Mesenchymal stem cell (in vitro differentiated cells and primary cell): ENCODE measurements at regions not wholly inside any gene's neighbourhood (a gene's known extent, or its start where the extent isn't known, plus 50 kb on each side); places are given as distances from the start of the nearest gene placed in this dataset.

ENCODE experiments used
- DNase-seq: peaks from one replicate; pipeline ENCODE4 v3.0.0-alpha.2; 2013
- H2AFZ ChIP-seq: one replicate; pipeline ENCODE4 v1.6.1; 2013; ENCODE audit warnings: low read depth, mild to moderate bottlenecking, control low read depth, inconsistent platforms, low read length, moderate library complexity
- H2AK5ac ChIP-seq: 2 replicates; pipeline ENCODE4 v1.6.1; 2013; ENCODE audit warnings: low read length, moderate library complexity, mild to moderate bottlenecking, inconsistent platforms; ENCODE audit not compliant: severe bottlenecking
- H2BK120ac ChIP-seq: one replicate; pipeline ENCODE4 v1.6.1; 2013; ENCODE audit warnings: low read depth, mild to moderate bottlenecking, inconsistent platforms, low read length, moderate library complexity
- H2BK12ac ChIP-seq, 2 experiments: one replicate each; pipeline ENCODE4 v1.6.1; 2013; ENCODE audit warnings: inconsistent platforms in 2 of 2, low read length in 2 of 2, mild to moderate bottlenecking in 2 of 2, moderate library complexity in 2 of 2, control low read depth in 1 of 2
- H2BK15ac ChIP-seq: one replicate; pipeline ENCODE4 v1.6.1; 2013; ENCODE audit warnings: mild to moderate bottlenecking, low read depth, inconsistent platforms; ENCODE audit not compliant: poor library complexity, severe bottlenecking
- H2BK5ac ChIP-seq: 2 replicates; pipeline ENCODE4 v1.6.1; 2013; ENCODE audit warnings: low read depth, mild to moderate bottlenecking, low read length, control low read depth, inconsistent platforms; ENCODE audit not compliant: poor library complexity, severe bottlenecking
- H3K14ac ChIP-seq, 2 experiments: one replicate each; pipeline ENCODE4 v1.6.1; 2013; ENCODE audit warnings: inconsistent platforms in 2 of 2, low read length in 2 of 2, control low read depth in 1 of 2, mild to moderate bottlenecking in 1 of 2, moderate library complexity in 1 of 2
- H3K18ac ChIP-seq, 2 experiments: one replicate each; pipeline ENCODE4 v1.6.1; 2013; ENCODE audit warnings: inconsistent platforms in 2 of 2, low read length in 2 of 2, control low read depth in 1 of 2, low read depth in 1 of 2, mild to moderate bottlenecking in 1 of 2
- H3K23ac ChIP-seq, 2 experiments: one replicate each; pipeline ENCODE4 v1.6.1; 2013; ENCODE audit warnings: inconsistent platforms in 2 of 2, low read length in 2 of 2, mild to moderate bottlenecking in 2 of 2, moderate library complexity in 2 of 2, control low read depth in 1 of 2
- H3K27ac ChIP-seq: 2 replicates; pipeline ENCODE4 v1.5.1; 2013; ENCODE audit warnings: mild to moderate bottlenecking, moderate library complexity, low read length, control low read depth, inconsistent platforms; ENCODE audit not compliant: poor library complexity, severe bottlenecking
- H3K27me3 ChIP-seq, 2 experiments: 2 replicates each; pipeline versions ENCODE4 v1.6.1 to v1.7.0; 2013; ENCODE audit warnings: low read length in 2 of 2, mild to moderate bottlenecking in 2 of 2, moderate library complexity in 2 of 2, control low read depth in 1 of 2, inconsistent platforms in 1 of 2; ENCODE audit not compliant: control insufficient read depth in 1 of 2, insufficient read depth in 1 of 2
- H3K36me3 ChIP-seq, 2 experiments: 2 replicates each; pipeline versions ENCODE4 v1.6.1 to v1.7.0; 2013; ENCODE audit warnings: low read length in 2 of 2, control low read depth in 1 of 2, inconsistent platforms in 1 of 2, low read depth in 1 of 2, mild to moderate bottlenecking in 1 of 2; ENCODE audit not compliant: insufficient read depth in 2 of 2, control insufficient read depth in 1 of 2
- H3K4ac ChIP-seq, 2 experiments: one replicate each; pipeline ENCODE4 v1.6.1; 2013; ENCODE audit warnings: inconsistent platforms in 2 of 2, low read length in 2 of 2, mild to moderate bottlenecking in 2 of 2, moderate library complexity in 2 of 2, control low read depth in 1 of 2, low read depth in 1 of 2
- H3K4me1 ChIP-seq: 2 replicates; pipeline ENCODE4 v1.6.1; 2013; ENCODE audit warnings: low read depth, low read length, control low read depth; ENCODE audit not compliant: control insufficient read depth, insufficient read depth
- H3K4me2 ChIP-seq: 2 replicates; pipeline ENCODE4 v1.6.1; 2013; ENCODE audit warnings: low read length, mild to moderate bottlenecking, inconsistent platforms; ENCODE audit not compliant: poor library complexity, severe bottlenecking
- H3K4me3 ChIP-seq, 2 experiments: 2 replicates each; pipeline versions ENCODE4 v1.5.1 to v1.7.0; 2013; ENCODE audit warnings: low read length in 2 of 2, mild to moderate bottlenecking in 2 of 2, control low read depth in 1 of 2, low read depth in 1 of 2; ENCODE audit not compliant: insufficient read depth in 1 of 2
- H3K79me1 ChIP-seq: replicated peaks from 2 replicates; pipeline ENCODE4 v1.6.1; 2013; ENCODE audit warnings: mild to moderate bottlenecking, control low read depth, low read length, inconsistent platforms; ENCODE audit not compliant: poor library complexity, severe bottlenecking
- H3K9ac ChIP-seq: 2 replicates; pipeline ENCODE4 v1.7.0; 2013; ENCODE audit warnings: mild to moderate bottlenecking, low read length, moderate library complexity
- H3K9me3 ChIP-seq: 2 replicates; pipeline ENCODE4 v1.7.0; 2013; ENCODE audit warnings: mild to moderate bottlenecking, low read length; ENCODE audit not compliant: control insufficient read depth
- H4K8ac ChIP-seq: one replicate; pipeline ENCODE4 v1.6.1; 2013; ENCODE audit warnings: inconsistent platforms, mild to moderate bottlenecking, low read length, moderate library complexity
- H4K91ac ChIP-seq: one replicate; pipeline ENCODE4 v1.6.1; 2013; ENCODE audit warnings: mild to moderate bottlenecking, low read length, inconsistent platforms
- WGBS: methylation state at CpG from one replicate; pipeline ENCODE4 v1.1.7; 2013; ENCODE audit warnings: mixed read lengths; 5-methylcytosine and 5-hydroxymethylcytosine counted together

DNA sequence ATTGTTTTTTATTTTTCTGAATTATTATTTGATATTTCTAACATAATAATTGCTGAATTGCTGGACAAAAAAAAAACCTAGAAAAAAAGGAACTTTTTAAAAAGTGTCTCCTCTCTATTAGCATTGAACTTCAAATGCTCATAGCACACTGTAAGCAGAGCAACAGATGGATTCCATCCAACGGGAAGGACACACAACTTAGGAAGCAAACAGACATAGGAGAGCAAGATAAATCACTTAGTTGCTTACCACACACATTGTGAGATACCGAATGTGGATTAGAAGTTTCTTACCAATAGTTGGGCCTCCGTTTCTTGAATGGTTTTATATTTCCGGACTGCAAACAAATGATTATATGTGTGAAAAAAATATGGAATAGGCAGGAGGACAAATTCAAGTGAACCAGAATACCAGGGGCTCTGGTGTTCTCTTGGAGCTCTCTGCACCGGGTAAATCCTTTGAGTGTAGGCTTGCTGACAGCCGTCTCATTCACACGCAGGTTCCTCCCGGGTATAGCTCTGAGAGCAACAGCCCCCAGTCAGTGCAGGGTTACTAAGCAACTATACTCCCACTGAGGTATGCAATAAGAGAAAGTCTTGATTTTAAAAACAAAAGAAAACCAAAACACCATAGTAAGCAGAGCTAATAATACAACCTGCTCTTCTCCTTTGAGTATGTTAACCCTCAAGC, 217.6 kb downstream of the TMEM167A start:
- Histone ChIP-seq H3K18ac (no peak overlapping the region), H2BK15ac (no peak overlapping the region), H2BK5ac (no peak overlapping the region), H3K27me3 (peaks cover 0 to 5% of the 10 kb centered on the region in 2 experiments), H4K91ac (no peak overlapping the region), H4K8ac (no peak overlapping the region), H3K23ac (no peak overlapping the region), H3K14ac (no peak overlapping the region), H3K79me1 (no peaks in the 10 kb centered on the region), H3K4me3 (no peak overlapping the region), H2BK120ac (no peak overlapping the region), H2BK12ac (no peak overlapping the region), H3K27ac (no peak overlapping the region), H2AK5ac (no peak overlapping the region), H2AFZ (no peak overlapping the region), H3K36me3 (no peaks in the 10 kb centered on the region), H3K9ac (no peak overlapping the region), H3K4ac (no peak overlapping the region), H3K4me2 (no peak overlapping the region), H3K4me1 (no peaks in the 10 kb centered on the region), H3K9me3 (no peaks in the 10 kb centered on the region)
- peak; percentile 28 for DNase-seq
- 64% methylated on average over 8 of the region's 8 CpGs for WGBS

DNA sequence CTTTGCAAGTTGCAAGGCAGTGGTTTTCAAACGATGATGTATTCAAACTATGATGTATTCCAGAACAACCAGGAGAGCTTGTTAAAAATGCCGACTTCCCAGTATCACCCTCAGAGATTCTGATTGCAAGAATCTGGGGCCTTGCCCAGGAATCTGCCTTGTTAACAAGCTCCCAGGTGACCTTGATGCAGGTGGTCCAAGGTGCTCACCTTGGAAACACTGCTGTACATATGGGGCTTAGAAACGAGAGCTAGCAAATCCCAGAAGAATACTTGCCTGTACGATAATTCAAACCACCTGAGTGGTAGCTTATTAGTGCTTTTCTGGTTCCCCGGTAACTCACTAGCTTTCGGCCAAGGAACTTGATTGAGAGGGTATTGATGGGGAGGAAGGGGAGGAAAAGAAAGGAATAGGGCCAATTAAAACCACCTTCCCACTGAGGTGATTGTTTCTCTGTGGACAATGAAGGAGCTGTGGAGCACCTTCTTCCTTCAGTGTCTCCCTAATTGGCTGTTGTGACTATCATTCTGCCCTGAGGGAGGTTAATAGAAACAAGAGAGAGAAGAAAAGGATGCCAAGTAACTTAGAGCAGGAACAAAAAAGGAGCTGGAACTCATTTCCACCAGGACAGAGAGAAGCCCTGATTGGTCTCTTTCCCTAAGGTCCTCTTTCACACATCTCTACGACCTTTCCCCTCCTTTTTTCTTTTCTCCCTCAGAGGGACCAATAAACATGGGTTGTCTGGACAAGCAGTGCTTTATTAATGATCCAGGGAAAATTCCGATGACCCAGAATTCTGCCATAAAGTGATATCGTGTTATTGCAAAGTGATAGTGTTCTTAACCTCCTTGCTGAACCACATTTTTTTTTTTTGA, 218.8 kb downstream of the TMEM167A start:
- H2BK120ac ChIP-seq: no peak overlapping the region
- H3K4me3 ChIP-seq: peak overlapping the region in 1 of 2 experiments; percentile 8
- H2BK15ac ChIP-seq: no peak overlapping the region
- H4K91ac ChIP-seq: no peak overlapping the region
- no peak overlapping the region for H3K23ac ChIP-seq
- no peak overlapping the region for H3K18ac ChIP-seq
- no peaks in the 10 kb centered on the region for H3K9me3 ChIP-seq
- DNase-seq: no peak
- no peak overlapping the region for H3K27ac ChIP-seq
- peaks cover 0 to 12% of the 10 kb centered on the region in 2 experiments for H3K27me3 ChIP-seq
- H3K9ac ChIP-seq: peak overlapping the region; percentile 15
- no peak overlapping the region for H3K4ac ChIP-seq
- H2BK5ac ChIP-seq: no peak overlapping the region
- H3K4me2 ChIP-seq: no peak overlapping the region
- H2AK5ac ChIP-seq: no peak overlapping the region
- H4K8ac ChIP-seq: no peak overlapping the region
- H3K36me3 ChIP-seq: no peaks in the 10 kb centered on the region
- no peak overlapping the region for H2BK12ac ChIP-seq
- H3K79me1 ChIP-seq: no peaks in the 10 kb centered on the region
- WGBS: 96% methylated on average over 8 of the region's 9 CpGs
- no peak overlapping the region for H2AFZ ChIP-seq
- H3K14ac ChIP-seq: no peak overlapping the region
- H3K4me1 ChIP-seq: no peaks in the 10 kb centered on the region

DNA sequence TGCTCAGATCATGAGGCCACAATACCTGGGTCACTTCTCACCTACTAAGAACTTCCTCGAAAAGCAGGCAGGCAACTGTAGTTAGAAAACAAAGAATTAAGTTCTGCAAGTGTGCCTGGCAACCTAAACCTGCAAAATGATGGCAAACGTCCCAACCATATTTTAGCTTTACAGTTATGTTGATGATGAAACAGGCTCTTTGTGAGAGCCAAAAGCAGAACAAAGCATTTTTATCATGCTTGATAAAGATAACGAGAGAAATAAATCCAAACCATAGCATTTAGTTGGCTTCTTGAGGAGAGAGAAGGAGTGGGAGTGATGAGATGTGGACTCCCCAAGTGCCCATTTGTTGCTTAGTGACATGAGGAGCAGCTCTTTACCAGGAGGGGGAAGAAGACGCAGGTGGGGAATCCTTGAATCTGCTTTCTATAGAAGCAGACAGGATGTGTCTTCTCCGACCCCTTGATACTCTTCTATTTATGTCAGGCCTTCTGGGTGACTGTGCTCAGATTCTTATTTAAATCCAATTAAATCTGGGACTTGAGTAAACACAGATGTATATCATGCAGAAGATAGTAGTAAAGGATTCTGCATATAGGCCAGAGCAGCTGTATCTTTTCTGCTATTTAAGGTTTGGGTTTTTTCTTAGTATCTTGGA, 221.2 kb downstream of the TMEM167A start:
- H3K9me3 ChIP-seq: no peaks in the 10 kb centered on the region

DNA sequence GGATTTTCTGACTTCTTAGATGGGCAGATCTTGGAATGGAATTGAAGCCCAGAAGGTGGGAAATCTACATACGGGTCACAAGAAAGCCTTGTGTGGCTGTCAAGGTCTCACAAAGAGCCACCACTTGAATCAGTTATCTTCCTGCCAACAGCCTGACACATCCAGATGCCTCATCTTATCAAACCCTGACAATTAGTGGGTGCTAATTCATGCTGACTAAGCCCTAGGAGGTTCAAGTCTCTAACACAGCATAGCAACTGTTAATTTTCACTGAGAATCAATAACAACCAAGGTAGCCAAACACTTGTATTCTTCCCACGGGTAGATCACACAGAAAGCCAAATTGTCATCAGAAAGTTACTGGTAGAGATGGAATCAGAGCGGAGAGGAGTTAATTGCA, 222.2 kb downstream of the TMEM167A start:
- Histone ChIP-seq H3K14ac (no peak overlapping the region), H4K91ac (no peak overlapping the region), H3K9ac (no peak overlapping the region), H3K23ac (no peak overlapping the region), H3K36me3 (no peaks in the 10 kb centered on the region), H2AK5ac (no peak overlapping the region), H3K4me1 (no peaks in the 10 kb centered on the region), H2AFZ (no peak overlapping the region), H3K27me3 (peaks cover 0 to 15% of the 10 kb centered on the region in 2 experiments), H3K4me3 (no peak overlapping the region), H3K4ac (no peak overlapping the region), H2BK120ac (no peak overlapping the region), H2BK15ac (no peak overlapping the region), H4K8ac (no peak overlapping the region), H2BK12ac (no peak overlapping the region), H3K18ac (no peak overlapping the region), H3K4me2 (no peak overlapping the region), H2BK5ac (no peak overlapping the region), H3K79me1 (no peaks in the 10 kb centered on the region), H3K27ac (no peak overlapping the region), H3K9me3 (no peaks in the 10 kb centered on the region)
- WGBS: 57% methylated on average over 3 of the region's 3 CpGs
- DNase-seq: no peak

More for the DNA sequence above, 221.2 kb downstream of the TMEM167A start:
- Histone ChIP-seq H2AFZ (no peak overlapping the region), H2BK120ac (no peak overlapping the region), H3K4ac (no peak overlapping the region), H3K9ac (no peak overlapping the region), H2BK12ac (no peak overlapping the region), H3K18ac (no peak overlapping the region), H3K4me3 (no peak overlapping the region), H3K79me1 (no peaks in the 10 kb centered on the region), H3K27ac (no peak overlapping the region), H3K14ac (no peak overlapping the region), H3K27me3 (peaks cover 0 to 15% of the 10 kb centered on the region in 2 experiments), H3K4me2 (no peak overlapping the region), H4K91ac (no peak overlapping the region), H2AK5ac (no peak overlapping the region), H3K23ac (no peak overlapping the region), H2BK15ac (no peak overlapping the region), H3K36me3 (no peaks in the 10 kb centered on the region), H4K8ac (no peak overlapping the region), H2BK5ac (no peak overlapping the region), H3K4me1 (no peaks in the 10 kb centered on the region)
- whole genome bisulfite sequencing: 96% methylated on average over 3 of the region's 5 CpGs
- DNase-seq: no peak
